H9 (cell line): ENCODE measurements at regions not wholly inside any gene's neighbourhood (a gene's known extent, or its start where the extent isn't known, plus 50 kb on each side); places are given as distances from the start of the nearest gene placed in this dataset.

Experiments
- DNase-seq: peaks from one replicate; pipeline ENCODE4 v3.0.0-alpha.2; 2017
- H2AFZ ChIP-seq: one replicate; pipeline ENCODE4 v1.6.1; 2013; ENCODE audit warnings: mild to moderate bottlenecking, low read length, control low read depth, moderate library complexity
- H2AK5ac ChIP-seq: 2 replicates; pipeline ENCODE4 v1.6.1; 2013; ENCODE audit warnings: low read length, control low read depth, mixed read lengths; ENCODE audit not compliant: insufficient read length
- H2BK120ac ChIP-seq: one replicate; pipeline ENCODE4 v1.6.1; 2013; ENCODE audit warnings: low read depth, mild to moderate bottlenecking, low read length, control low read depth, inconsistent platforms; ENCODE audit not compliant: poor library complexity, severe bottlenecking
- H2BK12ac ChIP-seq: 2 replicates; pipeline ENCODE4 v1.6.1; 2013; ENCODE audit warnings: low read length, control low read depth, mixed read lengths, low read depth; ENCODE audit not compliant: insufficient read length
- H2BK15ac ChIP-seq: 2 replicates; pipeline ENCODE4 v1.6.1; 2013; ENCODE audit warnings: low read depth, low read length, control low read depth
- H2BK20ac ChIP-seq: one replicate; pipeline ENCODE4 v1.6.1; 2013; ENCODE audit warnings: low read depth, mild to moderate bottlenecking, low read length, control low read depth, inconsistent platforms; ENCODE audit not compliant: poor library complexity, severe bottlenecking
- H2BK5ac ChIP-seq: 2 replicates; pipeline ENCODE4 v1.6.1; 2013; ENCODE audit warnings: low read length, control low read depth, mixed read lengths; ENCODE audit not compliant: insufficient read length
- H3K14ac ChIP-seq: 2 replicates; pipeline ENCODE4 v1.6.1; 2013; ENCODE audit warnings: low read length, control low read depth; ENCODE audit not compliant: insufficient read depth
- H3K18ac ChIP-seq: 2 replicates; pipeline ENCODE4 v1.6.1; 2013; ENCODE audit warnings: low read depth, mild to moderate bottlenecking, mixed read lengths, low read length, control low read depth; ENCODE audit not compliant: insufficient read length
- H3K23ac ChIP-seq: 2 replicates; pipeline ENCODE4 v1.6.1; 2013; ENCODE audit warnings: low read length, control low read depth, mixed read lengths, low read depth; ENCODE audit not compliant: insufficient read length
- H3K23me2 ChIP-seq: 2 replicates; pipeline ENCODE4 v1.6.1; 2013; ENCODE audit warnings: low read depth, mild to moderate bottlenecking, mixed read lengths, low read length, control low read depth; ENCODE audit not compliant: insufficient read length, poor library complexity, severe bottlenecking
- H3K27ac ChIP-seq: 2 replicates; pipeline ENCODE4 v1.5.1; 2013; ENCODE audit warnings: low read length, control low read depth, mixed read lengths, low read depth; ENCODE audit not compliant: insufficient read length
- H3K27me3 ChIP-seq: 2 replicates; pipeline ENCODE4 v1.6.1; 2013; ENCODE audit warnings: low read length, control low read depth, inconsistent platforms; ENCODE audit not compliant: insufficient read depth
- H3K4ac ChIP-seq: 2 replicates; pipeline ENCODE4 v1.6.1; 2013; ENCODE audit warnings: low read depth, mild to moderate bottlenecking, control low read depth, inconsistent platforms, low read length, moderate library complexity
- H3K4me1 ChIP-seq: 2 replicates; pipeline ENCODE4 v1.6.1; 2013; ENCODE audit warnings: low read length, control low read depth, inconsistent platforms; ENCODE audit not compliant: insufficient read depth
- H3K4me2 ChIP-seq: 2 replicates; pipeline ENCODE4 v1.6.1; 2013; ENCODE audit warnings: low read length, control low read depth, mixed read lengths; ENCODE audit not compliant: insufficient read length, insufficient read depth
- H3K56ac ChIP-seq: 2 replicates; pipeline ENCODE4 v1.6.1; 2013; ENCODE audit warnings: low read depth, mild to moderate bottlenecking, mixed read lengths, low read length, control low read depth; ENCODE audit not compliant: insufficient read length
- H3K79me1 ChIP-seq: 2 replicates; pipeline ENCODE4 v1.6.1; 2013; ENCODE audit warnings: low read depth, mild to moderate bottlenecking, moderate library complexity, low read length, control low read depth, inconsistent platforms; ENCODE audit not compliant: insufficient read depth, poor library complexity, severe bottlenecking
- H3K79me2 ChIP-seq: 2 replicates; pipeline ENCODE4 v1.6.1; 2013; ENCODE audit warnings: low read length, control low read depth, inconsistent platforms; ENCODE audit not compliant: insufficient read depth
- H3K9ac ChIP-seq: 2 replicates; pipeline ENCODE4 v1.6.1; 2013; ENCODE audit warnings: low read length, control low read depth, mixed read lengths; ENCODE audit not compliant: insufficient read length; ENCODE audit errors: extremely low read depth
- H3K9me3 ChIP-seq: one replicate; pipeline ENCODE4 v1.6.1; 2013; ENCODE audit warnings: low read depth, low read length, inconsistent platforms; ENCODE audit not compliant: control insufficient read depth
- H3T11ph ChIP-seq: one replicate; pipeline ENCODE4 v1.6.1; 2013; ENCODE audit warnings: mild to moderate bottlenecking, low read length, control low read depth, inconsistent platforms
- H4K20me1 ChIP-seq: one replicate; pipeline ENCODE4 v1.6.1; 2013; ENCODE audit not compliant: control insufficient read depth, insufficient read length, insufficient read depth
- H4K5ac ChIP-seq: 2 replicates; pipeline ENCODE4 v1.6.1; 2013; ENCODE audit warnings: low read depth, mild to moderate bottlenecking, mixed read lengths, low read length, control low read depth; ENCODE audit not compliant: insufficient read length
- H4K8ac ChIP-seq: replicated peaks from 2 replicates; pipeline ENCODE4 v1.6.1; 2013; ENCODE audit warnings: low read length, control low read depth, mixed read lengths, low read depth; ENCODE audit not compliant: insufficient read length
- H4K91ac ChIP-seq: 2 replicates; pipeline ENCODE4 v1.6.1; 2013; ENCODE audit warnings: low read depth, mild to moderate bottlenecking, moderate library complexity, mixed read lengths, low read length, control low read depth; ENCODE audit not compliant: insufficient read length
- H3K27ac Mint-ChIP-seq, 3 experiments: 2 replicates in 2 of 3; 3 replicates in 1 of 3; pipeline ENCODE4 v1.8.0; 2020 to 2021; ENCODE audit warnings: mixed read lengths in 3 of 3, mild to moderate bottlenecking in 1 of 3, moderate library complexity in 1 of 3
- H3K27me3 Mint-ChIP-seq: 2 replicates; pipeline ENCODE4 v1.8.0; 2021; ENCODE audit warnings: low read depth, mild to moderate bottlenecking, moderate library complexity, mixed read lengths
- H3K36me3 Mint-ChIP-seq, 3 experiments: 2 replicates in 2 of 3; 3 replicates in 1 of 3; pipeline ENCODE4 v1.8.0; 2020 to 2021; ENCODE audit warnings: low read depth in 3 of 3, mixed read lengths in 3 of 3; ENCODE audit not compliant: insufficient read depth in 1 of 3
- H3K4me1 Mint-ChIP-seq, 2 experiments: 2 replicates each; pipeline ENCODE4 v1.8.0; 2020; ENCODE audit warnings: mixed read lengths in 2 of 2
- H3K4me3 Mint-ChIP-seq, 2 experiments: 2 replicates in 1 of 2; 3 replicates in 1 of 2; pipeline ENCODE4 v1.8.0; 2020 to 2021; ENCODE audit warnings: mild to moderate bottlenecking in 2 of 2, mixed read lengths in 2 of 2, moderate library complexity in 1 of 2
- H3K9me3 Mint-ChIP-seq, 2 experiments: 2 replicates in 1 of 2; 3 replicates in 1 of 2; pipeline ENCODE4 v1.8.0; 2020; ENCODE audit warnings: mild to moderate bottlenecking in 2 of 2, mixed read lengths in 2 of 2, moderate library complexity in 1 of 2
- CTCF ChIP-seq: fragments of 200-600 bp; sonication (generic); conservative IDR thresholded peaks from 3 replicates; pipeline ENCODE4 v1.8.0; 2021; ENCODE audit warnings: antibody characterized with exemption, mild to moderate bottlenecking
- WGBS: extraction: QIAGEN DNeasy Blood & Tissue Kit; methylation state at CpG from one replicate; pipeline ENCODE4 v1.1.7; 2013; ENCODE audit warnings: missing lambda C conversion rate, low lambda C conversion rate, mixed read lengths; ENCODE audit not compliant: insufficient read length; ENCODE audit errors: extremely low coverage; 5-methylcytosine and 5-hydroxymethylcytosine counted together

- Histone ChIP-seq H4K5ac (no peak overlapping the region), H3K56ac (no peak overlapping the region), H2BK20ac (no peak overlapping the region), H3K14ac (no peak overlapping the region), H3K4ac (no peak overlapping the region), H3K23ac (no peak overlapping the region), H3T11ph (no peak overlapping the region), H3K79me2 (no peaks in the 10 kb centered on the region), H4K91ac (no peak overlapping the region), H2BK5ac (no peak overlapping the region), H2BK120ac (no peak overlapping the region), H3K9me3 (no peaks in the 10 kb centered on the region), H3K18ac (no peak overlapping the region), H3K9ac (no peak overlapping the region), H4K8ac (no peak overlapping the region), H3K4me1 (no peaks in the 10 kb centered on the region), H3K23me2 (no peaks in the 10 kb centered on the region), H4K20me1 (no peaks in the 10 kb centered on the region), H2BK15ac (no peak overlapping the region), H2AFZ (no peak overlapping the region), H2AK5ac (no peak overlapping the region), H2BK12ac (no peak overlapping the region), H3K27ac (no peak overlapping the region), H3K79me1 (no peaks in the 10 kb centered on the region), H3K27me3 (no peaks in the 10 kb centered on the region), H3K4me2 (no peak overlapping the region)
- Mint-ChIP-seq H3K36me3 (no peaks in the 10 kb centered on the region), H3K27ac (no peak overlapping the region), H3K4me3 (no peak overlapping the region), H3K27me3 (peaks cover 2% of the 10 kb centered on the region), H3K9me3 (no peaks in the 10 kb centered on the region), H3K4me1 (no peaks in the 10 kb centered on the region)
- DNase-seq, result no peak
- no CpG with 5 or more reads among the region's 3 CpGs for WGBS
- no peak for TF ChIP-seq CTCF
These were observed 166.9 kb downstream of the ETAA1 start for GRCh38 chr2:67564076-67564475.
